HG03025 (cell line): ENCODE measurements at regions not wholly inside any gene's neighbourhood (a gene's known extent, or its start where the extent isn't known, plus 50 kb on each side); places are given as distances from the start of the nearest gene placed in this dataset.
"Not testable (repeated sequence)": the region's sequence is repeated elsewhere in the genome, so short reads cannot be mapped to it uniquely, and the experiment has no call there.

Experiments used
- ATAC-seq: cut with Tn5 transposase; IDR thresholded peaks from one replicate; pipeline ENCODE4 v1.9.1; 2021; ENCODE audit warnings: mild to moderate bottlenecking, moderate library complexity; ENCODE audit not compliant: unreplicated experiment, low FRiP score

DNA sequence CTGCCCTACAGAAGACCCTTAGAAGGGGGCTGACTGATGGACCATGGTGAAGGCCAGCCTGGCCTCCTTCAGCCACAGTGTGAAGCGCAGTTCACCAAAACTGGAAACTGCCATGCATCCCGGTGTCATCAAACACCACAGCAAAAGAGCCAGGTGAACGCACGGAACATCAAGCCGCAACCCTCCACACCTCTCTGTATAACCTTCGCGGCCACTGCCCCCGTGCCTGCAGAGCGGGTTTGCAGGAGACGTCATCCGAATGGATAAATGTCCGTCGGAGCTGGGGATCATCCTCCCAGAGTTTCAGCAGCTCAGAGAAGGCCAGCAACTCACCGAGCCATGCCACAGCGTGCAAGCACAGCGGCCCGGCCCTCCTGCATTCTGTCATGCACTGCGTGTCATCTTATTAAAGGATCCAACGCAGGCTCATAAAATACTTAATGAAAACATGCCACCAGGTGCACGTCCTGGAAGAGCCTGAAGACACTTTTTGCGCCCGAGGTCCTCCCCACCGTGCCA lies 309.9 kb downstream of the BRD1 start:
- ATAC-seq: no peak

DNA sequence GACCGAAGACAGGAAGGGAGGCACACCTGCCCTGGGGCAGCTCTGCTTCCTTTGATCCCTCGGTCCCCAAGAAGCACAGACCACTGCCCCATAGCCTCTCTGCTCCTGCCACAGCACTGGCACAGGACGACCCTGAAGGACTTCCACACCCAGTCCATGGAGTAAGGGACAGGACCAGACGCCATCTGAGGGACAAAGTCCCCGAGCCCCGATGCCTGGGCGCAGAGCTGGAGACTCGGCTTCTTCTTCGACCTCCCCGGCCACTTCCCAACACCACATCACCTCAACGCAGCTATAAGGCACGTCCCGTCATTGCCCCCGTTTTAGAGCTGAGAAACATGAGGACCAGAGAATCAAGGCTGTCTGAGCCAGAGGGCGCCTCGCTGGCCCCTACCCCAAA lies 310.5 kb downstream of the BRD1 start:
- ATAC-seq: no peak

- no peak for ATAC-seq
Observed at GRCh38 chr22:49515475-49515874, 312.2 kb downstream of the BRD1 start.

GRCh38 chr22:49514641-49515040 lies 313.0 kb downstream of the BRD1 start:
- ATAC-seq: no peak

GRCh38 chr22:49514211-49514610 lies 313.5 kb downstream of the BRD1 start:
- ATAC-seq: no peak

DNA sequence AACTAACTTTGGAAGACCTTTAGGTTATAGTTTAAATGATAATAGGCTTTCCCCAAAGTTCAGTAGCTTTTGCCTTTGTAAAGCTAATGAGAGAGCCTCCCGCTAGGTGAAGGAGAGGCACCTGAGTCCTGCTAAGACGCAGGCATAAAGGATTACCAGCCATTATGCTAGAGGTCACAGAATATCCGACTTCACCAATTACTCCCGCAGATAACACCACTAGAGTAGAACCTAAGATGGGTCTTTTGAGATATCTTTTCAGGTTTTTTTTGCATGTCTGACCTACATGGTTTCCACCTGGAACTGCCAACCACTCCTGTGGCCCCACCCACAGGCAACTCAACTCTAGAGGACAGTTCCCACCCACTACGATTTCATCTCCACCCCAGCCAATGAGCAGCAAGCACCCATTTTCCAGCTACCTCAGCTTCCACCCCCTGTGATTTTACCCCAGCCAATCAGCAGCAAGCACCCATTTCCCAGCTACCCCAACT lies 314.3 kb downstream of the BRD1 start:
- ATAC-seq: no peak

DNA sequence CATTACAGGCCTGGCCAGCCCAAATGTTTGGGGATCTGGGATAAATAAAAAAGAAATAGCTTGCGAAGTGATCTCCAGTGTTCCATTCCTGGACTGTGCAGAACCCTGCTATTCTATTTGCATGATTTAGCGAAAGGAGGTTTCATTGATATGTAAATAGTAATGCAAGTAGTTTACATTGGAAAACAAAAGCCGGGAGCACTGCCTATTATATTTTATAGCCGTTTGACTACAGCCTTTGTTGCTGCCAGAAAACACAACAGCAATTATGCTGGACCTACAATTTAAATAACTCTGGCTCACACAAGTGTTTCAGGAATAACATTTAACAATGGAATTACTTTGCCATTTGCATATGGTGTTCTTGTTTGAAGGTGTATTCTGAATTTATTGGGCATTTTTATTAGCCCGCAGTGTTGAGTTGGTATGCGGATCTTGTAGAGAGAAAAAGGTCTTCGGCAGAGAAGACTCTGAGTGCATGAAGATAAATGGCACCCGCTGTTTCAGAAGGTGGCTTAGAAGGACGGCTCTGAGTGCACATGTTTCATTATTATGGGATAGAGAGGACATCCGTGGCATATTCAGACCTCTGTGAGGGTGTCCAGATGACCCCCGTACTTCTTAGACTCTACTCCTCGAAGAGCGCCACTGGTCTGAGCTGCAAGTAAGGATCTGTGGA lies 315.0 kb downstream of the BRD1 start:
- no peak for ATAC-seq

- ATAC-seq: not testable (repeated sequence)
Observed at GRCh38 chr22:49511393-49512189, 316.1 kb downstream of the BRD1 start.

- no peak for ATAC-seq
Observed at GRCh38 chr22:49510718-49511117, 317.0 kb downstream of the BRD1 start.

DNA sequence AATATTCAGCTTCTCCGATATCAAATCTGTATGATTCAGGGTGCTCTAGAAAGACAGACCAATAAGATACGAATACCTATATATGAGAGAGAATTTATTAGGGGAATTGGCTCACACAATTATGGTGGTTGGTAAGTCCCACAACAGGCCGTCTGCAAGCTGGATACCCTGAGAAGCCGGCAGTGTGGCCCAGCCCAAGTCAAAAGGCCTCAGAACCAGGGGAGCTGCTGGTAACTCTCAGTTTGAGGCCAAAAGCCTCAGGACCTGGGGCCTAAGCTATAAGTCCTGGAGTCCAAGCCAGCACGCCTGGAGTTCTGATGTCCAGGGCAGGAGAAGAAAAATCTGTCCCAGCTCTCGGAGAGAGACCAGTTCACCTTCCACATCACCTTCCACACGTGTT lies 318.7 kb downstream of the BRD1 start:
- ATAC-seq: no peak

DNA sequence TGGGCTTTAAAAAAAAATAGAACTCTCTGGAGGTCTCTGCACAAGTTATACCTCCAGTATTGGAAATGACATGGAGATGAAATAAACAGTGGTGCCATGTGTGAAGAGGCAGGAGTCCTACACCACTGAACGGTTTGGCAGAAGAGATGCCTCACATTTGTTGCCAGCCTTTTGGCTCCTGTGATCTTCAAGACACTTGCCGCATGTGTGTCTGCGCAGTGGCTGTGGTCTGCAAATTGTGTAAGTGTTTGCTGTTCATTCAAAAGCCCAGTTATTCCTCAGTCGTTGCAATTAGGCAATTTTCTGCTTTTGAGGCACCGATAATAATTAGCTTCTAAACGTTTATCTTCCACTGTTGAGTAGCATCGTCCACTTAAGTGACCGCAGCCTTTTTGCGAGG lies 319.1 kb downstream of the BRD1 start:
- ATAC-seq: no peak

DNA sequence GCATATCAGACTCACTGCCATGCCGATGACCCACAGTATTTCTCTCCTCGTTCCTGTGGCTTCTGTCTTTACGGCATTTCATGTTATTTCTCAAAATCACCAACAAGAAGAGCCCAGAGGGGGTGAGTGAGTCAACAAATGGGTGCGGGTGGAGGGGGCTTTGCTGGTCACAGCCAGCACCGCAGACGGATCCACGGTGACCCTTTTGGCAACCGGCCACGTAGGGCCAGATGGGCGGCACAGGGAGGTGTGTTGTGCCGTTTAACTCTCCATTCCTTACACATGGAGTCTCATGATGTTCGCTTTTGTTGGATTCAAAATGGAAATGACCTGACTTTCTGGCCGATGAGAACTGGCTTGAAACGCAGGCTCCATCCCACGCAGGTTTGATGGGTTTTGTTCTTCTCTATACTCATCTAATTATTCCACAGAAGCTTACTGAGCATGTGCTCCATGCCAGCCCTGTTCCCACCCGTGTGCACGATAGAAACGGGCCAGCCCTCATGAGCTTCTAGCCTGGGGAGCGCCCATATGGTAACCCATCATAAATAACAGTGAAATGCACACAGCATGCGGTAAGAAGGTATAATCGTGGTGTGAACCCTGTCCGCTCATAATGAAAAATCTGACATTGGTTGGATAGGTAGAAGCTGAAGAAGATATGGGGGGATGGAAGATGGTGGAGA lies 319.9 kb downstream of the BRD1 start:
- no peak for ATAC-seq

GRCh38 chr22:49506010-49506400 lies 321.7 kb downstream of the BRD1 start:
- ATAC-seq: no peak

DNA sequence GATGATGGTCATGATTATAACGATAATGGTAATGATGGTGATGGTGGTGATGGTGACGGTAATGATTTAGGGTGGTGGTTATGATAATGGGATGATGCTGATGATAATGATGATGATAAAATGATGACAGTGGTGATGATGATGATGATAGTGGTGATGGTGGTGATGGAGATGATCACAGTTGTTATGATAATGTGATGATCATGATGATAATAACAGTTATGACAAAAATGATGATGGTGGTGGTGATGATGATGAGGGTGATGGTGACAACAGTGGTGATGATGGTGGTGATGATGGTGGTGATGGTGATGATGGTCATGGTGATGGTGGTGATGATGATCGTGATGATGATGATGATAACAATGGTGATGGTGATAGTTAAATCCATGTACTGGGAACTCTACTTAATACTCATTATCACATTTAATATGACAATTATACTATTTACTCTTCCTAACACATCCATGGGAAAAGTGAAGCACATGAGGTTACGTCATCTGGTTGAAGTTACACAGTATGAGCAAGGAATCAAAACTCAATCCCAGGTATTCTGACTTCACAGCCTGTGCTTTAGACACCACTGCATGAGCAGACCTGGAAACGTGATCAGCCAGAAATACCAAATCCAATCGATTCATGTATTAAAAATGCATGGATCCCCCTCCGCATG lies 322.2 kb downstream of the BRD1 start:
- ATAC-seq: no peak

- no peak for ATAC-seq
Observed at GRCh38 chr22:49503896-49504521, 323.7 kb downstream of the BRD1 start.

GRCh38 chr22:49503321-49503720 lies 324.4 kb downstream of the BRD1 start:
- ATAC-seq: no peak

- no peak for ATAC-seq
Observed at GRCh38 chr22:49502126-49502826, 325.4 kb downstream of the BRD1 start.

- ATAC-seq: no peak
Observed at GRCh38 chr22:49500942-49501395, 326.7 kb downstream of the BRD1 start.

DNA sequence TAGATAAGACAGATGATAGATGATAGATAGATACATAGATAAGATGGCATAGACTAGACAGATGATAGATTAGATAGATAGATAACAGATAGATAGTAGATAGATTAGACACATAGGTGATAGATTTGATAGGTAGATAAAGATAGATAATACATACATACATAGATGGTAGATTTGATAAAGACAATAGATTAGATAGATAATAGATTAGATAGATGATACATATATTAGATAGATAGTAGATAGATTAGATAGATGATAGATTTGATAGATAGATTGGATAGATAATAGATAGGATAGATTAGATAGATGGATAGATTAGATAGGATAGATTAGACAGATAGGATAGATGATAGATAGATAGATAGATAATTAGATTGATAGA lies 327.6 kb downstream of the BRD1 start:
- ATAC-seq: no peak
